ENCODE measurements at regions not wholly inside any gene's neighbourhood (a gene's known extent, or its start where the extent isn't known, plus 50 kb on each side); places are given as distances from the start of the nearest gene placed in this dataset.

DNA sequence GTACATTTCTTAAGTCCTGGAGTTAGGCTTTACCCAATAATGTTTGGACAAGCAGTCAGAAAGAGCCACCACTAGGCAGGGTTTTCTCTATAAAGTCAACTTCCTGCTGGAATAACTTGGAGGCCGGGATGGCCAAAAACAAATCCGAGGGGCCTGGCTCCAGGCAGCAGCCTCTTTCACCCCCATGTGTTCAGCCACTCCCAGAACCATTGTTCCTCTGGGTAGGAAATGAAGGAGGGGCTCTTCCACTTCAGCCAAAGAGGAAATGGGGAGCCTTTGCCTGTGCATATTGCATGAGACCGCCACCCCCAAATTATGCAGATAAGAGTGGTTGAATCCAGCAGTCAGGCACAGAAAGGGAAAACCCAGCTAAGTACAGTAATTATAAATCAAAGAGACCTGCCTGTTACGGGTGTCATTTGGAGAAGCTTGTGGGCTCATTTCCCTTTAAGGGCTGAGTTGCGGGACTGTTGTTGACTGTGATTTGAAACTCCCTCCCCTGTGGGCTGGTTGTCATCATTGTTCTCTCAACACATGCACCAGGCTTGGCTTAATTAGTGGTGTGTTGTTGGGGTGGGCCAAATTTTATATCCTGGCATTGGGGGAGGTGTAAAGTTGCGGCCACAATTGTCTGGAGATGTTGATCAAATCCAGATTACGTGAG lies 212.8 kb upstream of the SOX11 start:
- no peak for ATAC-seq

DNA sequence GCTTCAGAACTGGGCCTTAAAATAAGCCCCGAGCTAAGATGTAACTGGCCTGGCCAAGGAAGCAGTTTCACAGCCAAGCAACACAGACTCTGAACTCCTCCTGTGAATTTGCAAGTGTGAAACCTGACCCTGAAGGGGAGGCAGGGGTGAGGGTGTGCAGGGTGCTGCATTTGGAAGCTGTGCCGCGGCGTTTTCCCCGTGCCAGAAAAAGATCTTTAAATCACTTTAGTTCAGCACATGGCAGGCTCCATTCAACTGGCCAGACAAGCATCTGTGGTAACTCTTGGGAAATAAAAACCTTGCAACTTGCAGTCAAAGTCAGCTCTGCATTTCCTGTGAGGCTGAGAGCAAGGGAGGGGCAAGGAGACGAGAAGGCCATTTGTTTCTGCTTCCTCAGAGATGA lies 209.3 kb upstream of the SOX11 start:
- Mint-ChIP-seq H3K9me3 (peaks cover 5% of the 10 kb centered on the region), H3K4me1 (no peaks in the 10 kb centered on the region), H3K27ac (no peak overlapping the region), H3K36me3 (no peaks in the 10 kb centered on the region), H3K4me3 (no peak overlapping the region)
- ATAC-seq (no peak), DNase-seq (ENCODE audit: low spot score in 2 of 2) (no peak)

More for the DNA sequence above, 212.8 kb upstream of the SOX11 start:
- no peak overlapping the region for H3K27ac Mint-ChIP-seq
- no peak overlapping the region for H3K4me3 Mint-ChIP-seq
- H3K4me1 Mint-ChIP-seq = no peaks in the 10 kb centered on the region
- no peaks in the 10 kb centered on the region for H3K36me3 Mint-ChIP-seq
- no peak for DNase-seq (ENCODE audit: low spot score in 2 of 2)
- H3K9me3 Mint-ChIP-seq = peaks cover 9% of the 10 kb centered on the region

DNA sequence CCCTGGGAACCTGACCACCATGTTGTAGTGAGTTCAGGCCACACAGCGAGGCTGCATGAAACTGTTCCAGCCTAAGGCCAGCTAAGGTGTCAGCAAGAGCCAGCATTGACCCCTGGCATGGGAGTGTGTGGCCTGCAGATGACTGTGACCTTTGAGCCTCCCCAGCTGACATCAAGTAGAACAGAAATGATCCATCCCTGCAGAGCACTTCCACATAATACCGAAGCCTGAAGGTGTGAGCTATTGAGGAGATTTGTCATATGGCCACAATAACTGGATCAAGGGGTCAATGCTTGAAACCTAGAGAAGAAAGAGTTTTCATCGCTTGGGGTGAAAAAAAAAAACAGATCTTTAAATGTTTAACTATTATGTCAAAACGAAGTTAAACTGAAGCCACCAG lies 207.3 kb upstream of the SOX11 start:
- H3K36me3 Mint-ChIP-seq = no peaks in the 10 kb centered on the region
- no peak overlapping the region for H3K27ac Mint-ChIP-seq
- no peaks in the 10 kb centered on the region for H3K4me1 Mint-ChIP-seq
- DNase-seq (ENCODE audit: low spot score in 2 of 2) (no peak), ATAC-seq (no peak)
- H3K9me3 Mint-ChIP-seq = peaks cover 5% of the 10 kb centered on the region
- H3K4me3 Mint-ChIP-seq = no peak overlapping the region

DNA sequence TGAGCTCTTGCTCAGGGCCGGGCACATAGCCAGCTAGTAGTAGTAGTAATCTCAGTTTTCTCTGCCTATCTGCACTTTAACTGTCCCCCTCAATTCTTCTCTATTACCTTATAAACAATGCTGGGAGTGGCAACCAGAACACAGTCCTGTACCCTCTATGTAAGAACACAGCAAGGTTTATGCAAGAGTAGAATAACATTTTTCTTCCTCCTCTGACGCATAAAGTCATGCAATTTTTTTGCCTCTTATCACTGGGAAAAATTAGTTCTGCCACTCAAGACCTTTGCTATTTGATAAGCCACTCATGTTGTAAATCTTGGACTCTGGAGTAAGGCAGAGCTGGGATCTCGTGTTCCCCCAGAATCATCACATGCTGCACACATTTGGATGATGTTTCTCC lies 200.7 kb upstream of the SOX11 start:
- Mint-ChIP-seq H3K36me3 (no peaks in the 10 kb centered on the region), H3K27ac (no peak overlapping the region), H3K4me3 (no peak overlapping the region), H3K4me1 (no peaks in the 10 kb centered on the region), H3K9me3 (peaks cover 11% of the 10 kb centered on the region)
- no peak for ATAC-seq
- DNase-seq (ENCODE audit: low spot score in 2 of 2) = no peak

DNA sequence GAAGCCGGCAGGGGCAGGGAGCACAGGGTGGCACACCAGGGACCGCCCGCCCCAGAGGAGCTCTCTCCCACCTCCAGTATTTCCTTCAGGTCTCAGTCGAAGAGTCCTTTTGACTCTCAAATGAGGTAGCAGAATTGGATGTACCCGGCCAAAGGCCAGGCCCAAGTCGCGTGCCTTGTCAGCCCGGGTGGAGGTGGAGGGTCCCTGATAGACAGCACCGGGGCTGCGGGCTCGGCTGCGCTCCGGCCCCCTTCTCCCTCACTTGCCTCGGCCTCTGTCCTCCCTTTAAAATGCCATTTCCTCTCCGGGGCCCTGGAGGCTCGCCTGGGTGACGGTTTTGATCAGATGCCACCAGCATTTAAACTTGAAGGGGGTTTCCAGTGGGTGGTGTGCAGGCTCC lies 198.9 kb upstream of the SOX11 start:
- Mint-ChIP-seq H3K27ac (no peak overlapping the region), H3K9me3 (peaks cover 8% of the 10 kb centered on the region), H3K4me3 (no peak overlapping the region), H3K4me1 (no peaks in the 10 kb centered on the region), H3K36me3 (no peaks in the 10 kb centered on the region)
- no peak for DNase-seq (ENCODE audit: low spot score in 2 of 2)
- peak; percentile 13 for ATAC-seq

DNA sequence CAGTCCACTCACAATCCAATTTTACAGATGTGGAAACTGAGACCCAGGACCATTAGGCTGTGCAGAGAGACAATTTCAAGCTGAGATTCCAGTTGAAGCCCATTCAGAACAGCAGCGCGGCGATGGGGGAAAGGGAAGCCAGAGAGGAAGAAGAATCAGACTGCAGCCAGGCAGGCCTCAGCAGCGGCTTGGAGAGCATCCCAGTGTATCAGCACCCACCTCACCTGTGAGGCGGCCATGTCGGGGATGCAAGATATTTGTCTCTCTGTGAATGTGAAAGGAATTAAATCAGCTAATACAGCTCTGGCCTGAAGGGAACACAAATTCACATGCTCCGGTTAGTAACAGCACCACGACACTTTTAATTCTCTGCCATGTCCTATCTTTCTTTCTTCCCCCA lies 198.0 kb upstream of the SOX11 start:
- Mint-ChIP-seq H3K4me1 (no peaks in the 10 kb centered on the region), H3K9me3 (peaks cover 8% of the 10 kb centered on the region), H3K4me3 (no peak overlapping the region), H3K36me3 (no peaks in the 10 kb centered on the region), H3K27ac (no peak overlapping the region)
- no peak for DNase-seq (ENCODE audit: low spot score in 2 of 2)
- ATAC-seq = no peak

DNA sequence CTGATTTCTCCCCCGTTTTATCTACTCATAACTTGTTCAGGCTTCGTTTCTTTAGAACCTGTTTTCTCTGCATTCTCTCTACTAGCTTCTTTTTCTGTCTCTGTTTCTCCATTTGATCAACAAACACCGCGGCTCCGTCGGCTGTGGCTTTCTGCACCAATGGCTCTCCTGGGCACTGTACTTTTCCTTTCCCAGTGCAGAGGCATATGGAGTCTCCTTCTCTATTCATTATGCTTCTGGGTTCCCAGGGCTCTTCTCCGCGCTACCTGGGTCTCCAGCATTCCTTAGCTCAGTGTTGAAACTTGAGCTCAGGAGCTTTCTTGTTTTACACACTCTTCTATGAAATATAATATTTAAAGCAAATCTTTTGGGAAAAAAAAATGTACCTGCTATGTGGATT lies 196.6 kb upstream of the SOX11 start:
- H3K36me3 Mint-ChIP-seq = no peaks in the 10 kb centered on the region
- H3K4me3 Mint-ChIP-seq = no peak overlapping the region
- H3K4me1 Mint-ChIP-seq = no peaks in the 10 kb centered on the region
- no peak for ATAC-seq
- H3K27ac Mint-ChIP-seq = no peak overlapping the region
- no peak for DNase-seq (ENCODE audit: low spot score in 2 of 2)
- peaks cover 4% of the 10 kb centered on the region for H3K9me3 Mint-ChIP-seq

DNA sequence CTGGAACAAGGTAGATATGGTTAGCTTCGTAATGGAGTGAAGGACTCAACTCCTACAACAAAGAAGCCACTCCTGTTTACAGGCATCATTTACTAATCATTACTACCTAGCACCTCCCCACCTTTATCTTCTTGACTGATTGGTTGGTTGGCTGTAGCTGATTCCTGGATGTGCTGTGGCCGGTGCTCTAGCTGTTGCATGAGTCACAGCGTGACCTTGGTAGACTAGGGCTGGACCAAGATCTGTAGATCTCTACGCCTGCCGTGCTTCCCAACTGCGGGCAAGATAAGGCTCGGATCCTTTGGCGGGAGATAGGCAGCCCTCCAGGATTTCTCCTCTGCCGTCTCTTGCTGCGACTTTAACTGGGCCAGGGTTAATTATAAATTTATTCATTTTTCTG lies 194.3 kb upstream of the SOX11 start:
- no peak for DNase-seq (ENCODE audit: low spot score in 2 of 2)
- no peaks in the 10 kb centered on the region for H3K4me1 Mint-ChIP-seq
- no peak overlapping the region for H3K27ac Mint-ChIP-seq
- ATAC-seq = no peak
- H3K36me3 Mint-ChIP-seq = no peaks in the 10 kb centered on the region
- no peak overlapping the region for H3K4me3 Mint-ChIP-seq
- peaks cover 4% of the 10 kb centered on the region for H3K9me3 Mint-ChIP-seq

DNA sequence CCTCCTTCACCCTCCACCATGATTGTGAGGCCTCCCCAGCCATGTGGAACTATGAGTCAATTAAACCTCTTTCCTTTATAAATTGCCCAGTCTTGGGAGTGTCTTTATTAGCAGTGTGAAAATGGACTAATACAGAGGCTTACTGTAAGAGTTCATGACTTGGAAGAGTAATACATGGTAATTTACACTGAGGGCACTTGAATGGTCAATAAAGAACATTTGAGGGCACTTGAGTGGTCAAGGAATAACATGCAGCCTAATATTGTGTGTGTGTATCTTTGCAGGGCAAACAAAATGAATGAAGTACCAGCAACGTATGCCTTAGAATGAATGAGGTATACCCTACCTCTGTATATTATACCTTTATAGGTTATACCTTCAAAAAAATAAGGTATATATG lies 190.4 kb upstream of the SOX11 start:
- ATAC-seq = no peak
- no peak overlapping the region for H3K27ac Mint-ChIP-seq
- H3K4me3 Mint-ChIP-seq = no peak overlapping the region
- H3K9me3 Mint-ChIP-seq = peaks cover 3% of the 10 kb centered on the region
- no peaks in the 10 kb centered on the region for H3K4me1 Mint-ChIP-seq
- H3K36me3 Mint-ChIP-seq = no peaks in the 10 kb centered on the region
- DNase-seq (ENCODE audit: low spot score in 2 of 2) = no peak

DNA sequence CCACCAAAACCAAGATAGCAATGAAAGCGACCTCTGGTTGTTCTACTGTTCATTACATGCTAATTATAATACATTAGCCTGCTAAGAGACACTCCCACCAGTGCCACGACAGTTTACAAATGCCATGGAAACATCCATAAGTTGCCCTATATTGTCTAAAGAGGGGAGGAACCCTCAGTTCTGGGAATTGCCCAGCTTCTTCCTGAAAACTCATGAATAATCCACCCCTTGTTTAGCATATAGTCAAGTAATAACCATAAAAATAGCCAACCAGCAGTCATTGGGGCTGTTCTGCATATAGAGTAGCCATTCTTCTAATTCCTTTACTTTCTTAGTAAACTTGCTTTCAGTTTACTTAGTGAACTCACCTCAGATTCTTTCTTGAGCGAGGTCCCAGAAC lies 189.8 kb upstream of the SOX11 start:
- Mint-ChIP-seq H3K36me3 (no peaks in the 10 kb centered on the region), H3K4me1 (no peaks in the 10 kb centered on the region), H3K9me3 (peaks cover 3% of the 10 kb centered on the region), H3K4me3 (no peak overlapping the region), H3K27ac (no peak overlapping the region)
- ATAC-seq (no peak), DNase-seq (ENCODE audit: low spot score in 2 of 2) (no peak)

DNA sequence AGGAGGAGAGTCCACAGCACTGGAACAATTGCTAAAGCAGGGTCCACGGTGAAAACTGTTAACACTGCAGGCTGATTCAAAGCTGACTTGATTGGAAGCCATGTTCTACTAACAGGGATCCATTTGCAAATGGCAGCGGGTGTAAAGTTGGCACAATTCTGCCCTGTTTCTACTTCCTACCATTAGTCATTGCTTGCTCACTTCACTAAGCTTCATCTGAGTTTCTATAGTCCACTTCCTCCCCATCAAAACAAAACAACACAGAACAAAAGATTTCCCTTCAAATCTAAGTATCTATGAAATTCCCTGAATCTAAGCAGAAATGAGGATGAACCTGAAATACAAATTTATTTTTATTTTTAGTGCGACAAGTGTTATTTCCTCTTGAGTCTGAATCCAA lies 187.4 kb upstream of the SOX11 start:
- Mint-ChIP-seq H3K27ac (no peak overlapping the region), H3K4me1 (no peaks in the 10 kb centered on the region), H3K36me3 (no peaks in the 10 kb centered on the region), H3K9me3 (peaks cover 3% of the 10 kb centered on the region), H3K4me3 (no peak overlapping the region)
- ATAC-seq (no peak), DNase-seq (ENCODE audit: low spot score in 2 of 2) (no peak)

DNA sequence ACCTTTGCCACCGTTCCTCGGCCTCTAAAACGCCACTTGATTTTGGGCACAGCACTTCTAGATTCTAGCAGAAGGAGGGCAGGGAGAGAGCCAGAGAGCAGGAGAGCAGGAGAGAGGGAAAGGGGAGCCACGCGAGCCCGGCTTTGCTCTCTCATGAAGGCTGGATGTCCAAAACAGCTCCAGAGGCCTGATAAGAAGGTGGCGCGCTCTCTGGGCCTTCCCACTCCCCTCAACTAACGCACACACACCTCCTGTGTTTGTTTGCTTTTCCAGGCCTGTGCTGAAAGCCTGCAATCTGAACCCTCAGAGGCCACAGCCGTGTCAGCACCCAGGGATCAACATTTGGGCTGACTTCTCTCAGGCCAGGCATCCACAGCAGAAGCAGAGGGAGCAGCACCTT lies 184.8 kb upstream of the SOX11 start:
- no peaks in the 10 kb centered on the region for H3K4me1 Mint-ChIP-seq
- peaks cover 3% of the 10 kb centered on the region for H3K9me3 Mint-ChIP-seq
- no peak for ATAC-seq
- no peak overlapping the region for H3K4me3 Mint-ChIP-seq
- no peaks in the 10 kb centered on the region for H3K36me3 Mint-ChIP-seq
- no peak overlapping the region for H3K27ac Mint-ChIP-seq
- DNase-seq (ENCODE audit: low spot score in 2 of 2) = no peak

DNA sequence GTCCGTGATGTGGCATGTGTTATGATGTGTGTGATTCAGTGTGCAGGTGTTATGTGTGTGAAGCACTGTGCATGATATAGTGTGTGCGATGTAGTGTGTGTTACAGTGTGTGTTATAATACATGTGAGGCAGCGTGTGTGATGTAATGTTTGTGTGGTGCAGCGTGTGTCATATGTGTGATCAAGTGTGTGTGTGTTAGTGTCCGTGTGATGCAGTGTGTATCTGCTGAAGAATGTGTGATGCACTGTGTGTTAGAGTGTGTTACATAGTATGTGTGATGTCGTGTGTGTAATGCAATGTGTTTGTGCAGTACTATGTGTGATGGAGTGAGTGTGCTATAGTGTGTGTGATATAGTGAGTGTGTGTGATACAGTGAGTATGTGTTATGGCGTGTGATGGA lies 182.8 kb upstream of the SOX11 start:
- DNase-seq (ENCODE audit: low spot score in 2 of 2) (no peak), ATAC-seq (no peak)
- no peak overlapping the region for H3K4me3 Mint-ChIP-seq
- H3K27ac Mint-ChIP-seq = no peak overlapping the region
- H3K9me3 Mint-ChIP-seq = no peaks in the 10 kb centered on the region
- no peaks in the 10 kb centered on the region for H3K4me1 Mint-ChIP-seq
- H3K36me3 Mint-ChIP-seq = no peaks in the 10 kb centered on the region

DNA sequence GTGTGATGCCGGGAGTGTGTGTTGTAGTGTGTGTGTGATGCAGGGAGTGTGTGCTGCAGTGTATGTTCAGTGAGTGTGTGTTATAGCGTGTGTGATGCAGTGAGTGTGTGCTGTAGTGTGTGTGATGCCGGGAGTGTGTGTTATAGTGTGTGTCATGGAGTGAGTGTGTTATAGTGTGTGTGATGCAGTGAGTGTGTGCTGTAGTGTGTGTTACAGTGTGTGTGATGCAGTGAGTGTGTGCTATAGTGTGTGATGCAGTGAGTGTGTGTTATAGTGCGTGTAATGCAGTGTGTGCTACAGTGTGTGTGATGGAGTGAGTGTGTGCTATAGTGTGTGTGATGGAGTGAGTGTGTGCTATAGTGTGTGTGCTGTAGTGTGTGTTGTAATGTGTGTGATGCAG lies 182.1 kb upstream of the SOX11 start:
- no peak overlapping the region for H3K27ac Mint-ChIP-seq
- H3K9me3 Mint-ChIP-seq = no peaks in the 10 kb centered on the region
- no peak overlapping the region for H3K4me3 Mint-ChIP-seq
- H3K4me1 Mint-ChIP-seq = no peaks in the 10 kb centered on the region
- DNase-seq (ENCODE audit: low spot score in 2 of 2) (no peak), ATAC-seq (no peak)
- H3K36me3 Mint-ChIP-seq = no peaks in the 10 kb centered on the region

DNA sequence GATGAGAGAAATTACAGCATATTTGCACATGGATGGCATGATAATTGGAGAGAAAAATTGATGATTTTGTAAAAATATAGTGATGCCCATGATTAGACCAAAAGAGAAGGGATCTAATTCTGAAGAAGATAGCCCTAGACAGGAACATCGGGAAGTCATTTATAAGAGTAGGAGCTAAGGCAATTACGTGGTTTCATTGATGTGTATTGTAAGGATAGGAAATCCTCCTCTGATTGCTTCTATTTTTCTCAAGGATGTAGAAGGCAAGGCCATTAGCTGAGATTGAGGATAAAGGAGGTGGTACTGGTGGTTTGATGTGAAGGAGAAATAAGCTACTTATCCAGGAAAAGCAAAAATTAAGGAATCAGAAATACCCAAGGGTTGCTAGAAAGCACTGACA lies 176.5 kb upstream of the SOX11 start:
- Mint-ChIP-seq H3K36me3 (no peaks in the 10 kb centered on the region), H3K4me3 (no peak overlapping the region), H3K4me1 (no peaks in the 10 kb centered on the region), H3K9me3 (no peaks in the 10 kb centered on the region), H3K27ac (no peak overlapping the region)
- DNase-seq (ENCODE audit: low spot score in 2 of 2) (no peak), ATAC-seq (no peak)

DNA sequence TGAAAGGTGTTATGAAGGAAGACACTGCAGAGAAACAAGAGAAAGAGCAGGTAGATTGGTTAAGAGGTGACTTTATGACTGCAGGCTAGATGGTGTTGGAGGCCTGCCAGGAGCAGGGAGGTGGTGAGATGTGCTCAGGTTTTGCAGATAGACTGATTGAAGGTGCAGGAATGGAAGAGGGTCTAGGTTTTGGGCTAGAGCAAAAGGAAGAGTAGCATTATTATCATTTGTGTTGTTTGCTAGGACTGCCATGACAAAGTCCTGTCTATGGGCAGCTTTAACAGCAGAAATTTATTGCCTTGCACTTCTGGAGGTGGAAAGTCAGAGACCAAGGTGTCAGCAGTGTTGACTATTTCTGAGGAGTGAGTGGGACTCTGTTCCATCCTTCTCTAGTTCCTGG lies 172.9 kb upstream of the SOX11 start:
- no peak for DNase-seq (ENCODE audit: low spot score in 2 of 2)

DNA sequence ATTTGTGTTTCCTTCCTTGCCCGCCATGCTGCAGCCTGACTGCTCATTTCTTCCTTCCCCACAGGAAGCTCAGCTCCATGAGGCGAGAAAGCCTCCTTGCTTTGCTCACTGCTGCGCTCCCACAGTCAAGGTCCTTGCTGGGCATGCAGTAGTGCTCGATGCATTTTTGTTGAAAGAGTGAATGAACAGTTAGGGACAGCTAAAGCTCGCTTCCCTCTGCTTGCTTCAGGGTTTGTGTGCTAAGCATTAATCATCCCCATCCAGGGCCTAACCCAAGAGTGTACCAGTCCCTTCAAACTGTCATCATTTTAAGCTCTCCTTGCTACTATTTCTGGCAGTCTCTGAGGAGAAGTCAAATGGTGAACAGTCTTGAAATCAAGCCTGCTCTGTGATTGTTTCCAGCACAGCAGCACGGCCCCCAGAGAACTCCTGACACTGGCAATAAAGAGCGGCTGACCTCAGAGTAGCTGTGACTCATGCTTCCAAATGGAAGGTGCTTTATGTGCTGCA lies 171.7 kb upstream of the SOX11 start:
- no peak for ATAC-seq

More for the DNA sequence above, 172.9 kb upstream of the SOX11 start:
- no peak overlapping the region for H3K27ac Mint-ChIP-seq
- peaks cover 3% of the 10 kb centered on the region for H3K9me3 Mint-ChIP-seq
- no peaks in the 10 kb centered on the region for H3K36me3 Mint-ChIP-seq
- ATAC-seq = no peak
- H3K4me1 Mint-ChIP-seq = no peaks in the 10 kb centered on the region
- H3K4me3 Mint-ChIP-seq = no peak overlapping the region

More for the DNA sequence above, 171.7 kb upstream of the SOX11 start:
- Mint-ChIP-seq H3K9me3 (peaks cover 3% of the 10 kb centered on the region), H3K4me3 (no peak overlapping the region), H3K27ac (no peak overlapping the region), H3K36me3 (no peaks in the 10 kb centered on the region), H3K4me1 (no peaks in the 10 kb centered on the region)
- DNase-seq (ENCODE audit: low spot score in 2 of 2) = no peak
